Fibroblast of mammary gland (primary cell): ENCODE measurements at regions not wholly inside any gene's neighbourhood (a gene's known extent, or its start where the extent isn't known, plus 50 kb on each side); places are given as distances from the start of the nearest gene placed in this dataset.

ENCODE experiments used
- DNase-seq: peaks from one replicate; pipeline ENCODE4 v3.0.0-alpha.2; 2010; ENCODE audit warnings: low read depth
- H3K4me3 ChIP-seq: 2 replicates; pipeline ENCODE4 v1.5.1; 2011; ENCODE audit warnings: low read depth, mild to moderate bottlenecking, low read length, moderate library complexity; ENCODE audit not compliant: control insufficient read depth
- TF ChIP-seq, protein P1 (sequence below): conservative IDR thresholded peaks from 2 replicates; pipeline ENCODE4 v1.5.1; 2011; ENCODE audit warnings: low read depth, low read length, inconsistent platforms; ENCODE audit not compliant: control insufficient read depth, insufficient read depth

DNA sequence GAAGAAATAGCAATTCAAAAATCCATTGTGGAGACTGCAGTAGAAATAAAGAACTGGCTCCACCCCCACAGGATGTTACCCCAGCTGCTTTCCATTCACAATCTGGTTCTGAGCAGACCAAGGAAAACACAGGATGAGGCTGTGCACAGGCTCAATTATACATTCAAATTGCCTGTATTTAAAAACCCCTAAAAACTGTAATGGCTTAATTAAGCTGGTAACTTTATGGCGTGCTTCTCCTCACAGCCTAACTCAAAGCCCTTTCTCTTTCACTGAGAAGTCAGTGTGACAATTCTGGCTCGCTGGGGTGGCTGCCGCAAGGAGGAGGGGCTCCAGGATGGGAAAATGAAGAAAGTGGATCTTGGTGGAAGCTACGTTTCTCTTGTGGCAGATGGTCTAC lies 1191.1 kb downstream of the SORCS1 start:
- no peak for DNase-seq
- TF ChIP-seq, protein P1, sequence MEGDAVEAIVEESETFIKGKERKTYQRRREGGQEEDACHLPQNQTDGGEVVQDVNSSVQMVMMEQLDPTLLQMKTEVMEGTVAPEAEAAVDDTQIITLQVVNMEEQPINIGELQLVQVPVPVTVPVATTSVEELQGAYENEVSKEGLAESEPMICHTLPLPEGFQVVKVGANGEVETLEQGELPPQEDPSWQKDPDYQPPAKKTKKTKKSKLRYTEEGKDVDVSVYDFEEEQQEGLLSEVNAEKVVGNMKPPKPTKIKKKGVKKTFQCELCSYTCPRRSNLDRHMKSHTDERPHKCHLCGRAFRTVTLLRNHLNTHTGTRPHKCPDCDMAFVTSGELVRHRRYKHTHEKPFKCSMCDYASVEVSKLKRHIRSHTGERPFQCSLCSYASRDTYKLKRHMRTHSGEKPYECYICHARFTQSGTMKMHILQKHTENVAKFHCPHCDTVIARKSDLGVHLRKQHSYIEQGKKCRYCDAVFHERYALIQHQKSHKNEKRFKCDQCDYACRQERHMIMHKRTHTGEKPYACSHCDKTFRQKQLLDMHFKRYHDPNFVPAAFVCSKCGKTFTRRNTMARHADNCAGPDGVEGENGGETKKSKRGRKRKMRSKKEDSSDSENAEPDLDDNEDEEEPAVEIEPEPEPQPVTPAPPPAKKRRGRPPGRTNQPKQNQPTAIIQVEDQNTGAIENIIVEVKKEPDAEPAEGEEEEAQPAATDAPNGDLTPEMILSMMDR: no peak
- no peak overlapping the region for H3K4me3 ChIP-seq

DNA sequence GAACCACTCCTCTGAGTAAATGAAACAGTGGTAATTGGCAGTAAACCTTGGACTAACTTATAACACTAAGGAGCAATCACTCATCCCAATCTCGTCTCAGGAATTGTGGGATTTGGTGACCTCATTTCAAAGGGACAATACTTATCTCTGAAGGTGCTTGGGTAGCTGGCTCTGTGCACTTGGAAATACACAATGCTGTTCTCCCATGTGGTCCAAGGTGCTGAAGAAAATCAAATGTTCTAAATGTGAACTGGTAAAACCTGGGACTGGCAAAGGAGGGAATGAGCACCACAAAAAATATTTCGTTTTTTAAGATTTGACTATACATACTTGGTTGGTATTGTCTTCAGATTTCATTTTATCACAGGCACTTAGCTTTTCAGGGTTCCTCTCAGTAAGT lies 1193.0 kb downstream of the SORCS1 start:
- DNase-seq: no peak
- H3K4me3 ChIP-seq: no peak overlapping the region
- TF ChIP-seq, protein P1: no peak

DNA sequence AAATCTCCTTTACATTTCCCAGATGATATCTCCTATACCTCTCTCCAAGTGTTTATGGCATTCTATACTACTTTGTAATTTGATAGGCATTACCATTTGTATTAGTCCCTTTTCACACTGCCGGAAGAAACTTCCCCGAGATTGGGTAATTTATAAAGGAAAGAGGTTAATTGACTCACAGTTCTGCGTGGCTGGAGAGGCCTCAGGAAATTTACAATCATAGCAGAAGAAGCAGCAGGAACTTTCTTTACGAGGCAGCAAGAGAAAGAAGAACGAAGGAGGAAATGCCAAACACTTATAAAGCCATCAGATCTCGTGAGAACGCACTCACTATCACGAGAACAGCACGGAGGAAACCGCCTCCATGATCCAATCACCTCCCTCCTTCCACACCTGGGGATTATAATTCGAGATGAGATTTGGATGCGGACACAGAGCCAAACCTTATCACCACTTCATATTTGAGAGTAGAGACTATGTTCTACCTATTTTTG lies 1194.6 kb downstream of the SORCS1 start:
- H3K4me3 ChIP-seq: no peak overlapping the region
- DNase-seq: no peak
- TF ChIP-seq, protein P1: no peak

DNA sequence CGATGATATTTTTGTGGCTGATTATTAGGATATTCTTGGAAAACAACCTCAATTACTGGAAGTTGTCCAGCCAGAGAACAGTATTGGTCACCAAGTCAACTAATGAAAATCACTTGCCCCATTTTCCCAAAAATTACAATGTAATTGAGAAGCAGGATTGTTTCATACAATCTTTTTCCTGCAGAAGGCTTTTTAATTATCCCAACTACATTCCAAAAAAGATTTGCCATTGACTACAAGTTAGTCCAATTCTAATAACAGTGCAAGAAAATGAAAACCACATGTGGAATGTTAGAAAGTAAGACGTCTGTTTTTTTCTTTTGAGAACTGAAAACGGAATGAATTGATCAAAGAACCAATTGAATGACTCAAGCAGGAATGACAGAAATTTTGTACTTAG lies 1195.8 kb downstream of the SORCS1 start:
- no peak for DNase-seq
- no peak overlapping the region for H3K4me3 ChIP-seq
- TF ChIP-seq, protein P1: no peak

DNA sequence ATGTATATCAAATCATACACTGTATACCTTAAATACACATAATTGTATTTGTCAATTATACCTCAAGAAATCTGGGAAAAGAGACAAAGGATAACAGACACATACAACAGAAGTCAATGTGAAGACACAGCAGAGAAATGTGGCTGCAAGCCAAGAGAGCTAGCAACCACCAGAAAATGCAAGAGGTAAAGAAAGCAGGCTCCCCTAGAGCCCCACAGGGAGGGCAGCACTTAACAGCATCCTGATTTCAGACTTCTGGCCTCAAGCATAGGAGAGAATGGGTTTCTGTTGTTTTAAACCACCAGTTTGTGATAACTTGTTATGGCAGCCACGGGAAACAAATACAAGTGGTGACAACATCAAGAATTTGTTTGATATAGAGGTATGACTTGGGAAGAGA lies 1197.2 kb downstream of the SORCS1 start:
- H3K4me3 ChIP-seq: no peak overlapping the region
- no peak for DNase-seq
- TF ChIP-seq, protein P1: no peak

DNA sequence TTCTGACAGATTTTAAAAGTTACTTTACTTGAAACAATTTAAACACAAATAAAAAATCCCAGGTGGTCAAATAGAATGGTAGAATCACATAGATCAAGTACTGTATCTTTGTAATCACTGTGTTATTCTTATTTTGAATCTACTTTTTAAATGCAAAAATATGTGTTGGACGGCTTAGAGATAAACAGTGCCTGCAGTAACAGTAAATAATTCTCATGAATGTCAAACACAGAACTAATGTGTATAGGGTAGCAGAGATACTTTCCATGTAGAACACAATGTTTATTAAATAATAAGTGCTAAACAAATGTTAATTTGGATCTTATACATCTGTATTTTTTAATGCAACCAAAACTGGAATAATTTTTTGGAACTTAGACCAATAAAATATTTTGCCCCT lies 1199.4 kb downstream of the SORCS1 start:
- DNase-seq: no peak
- TF ChIP-seq, protein P1: no peak
- H3K4me3 ChIP-seq: no peak overlapping the region

DNA sequence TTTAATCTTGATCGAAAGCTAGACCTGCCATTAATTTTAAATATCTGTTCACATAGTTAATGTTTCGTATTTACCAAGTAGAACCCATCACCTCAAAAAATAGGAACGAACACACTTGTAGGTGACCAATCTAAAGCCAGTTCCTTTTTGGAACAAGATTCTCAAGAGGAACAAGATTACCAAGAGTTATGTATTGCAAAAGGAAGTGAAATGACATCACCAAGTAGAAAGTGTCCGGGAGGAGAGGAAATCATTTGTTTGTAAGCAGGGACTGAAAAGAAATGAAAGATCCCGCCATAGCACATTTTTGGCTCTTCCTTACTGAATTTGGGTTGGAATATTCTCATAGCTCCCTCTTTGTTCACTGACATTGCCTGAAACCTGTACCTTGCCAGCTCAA lies 1200.5 kb downstream of the SORCS1 start:
- no peak for DNase-seq
- no peak overlapping the region for H3K4me3 ChIP-seq
- TF ChIP-seq, protein P1: no peak
